Keratinocyte (primary cell): ENCODE measurements at regions not wholly inside any gene's neighbourhood (a gene's known extent, or its start where the extent isn't known, plus 50 kb on each side); places are given as distances from the start of the nearest gene placed in this dataset.

ENCODE experiments used
- CTCF ChIP-seq, 3 experiments: IDR thresholded peaks in 1 of 3; conservative IDR thresholded peaks in 1 of 3; optimal IDR thresholded peaks in 1 of 3; 2 replicates in 2 of 3; 3 replicates in 1 of 3; pipeline versions ENCODE3 to v1.5.1; 2011; ENCODE audit warnings: low read length in 3 of 3, mild to moderate bottlenecking in 3 of 3, moderate library complexity in 2 of 3, control low read depth in 1 of 3, inconsistent platforms in 1 of 3; ENCODE audit not compliant: insufficient read depth in 2 of 3; ENCODE audit errors: extremely low read depth in 1 of 3
- EZH2 ChIP-seq: IDR thresholded peaks from one replicate; pipeline ENCODE4 v1.6.1; 2012; ENCODE audit warnings: inconsistent platforms, mild to moderate bottlenecking, low read length, moderate library complexity

DNA sequence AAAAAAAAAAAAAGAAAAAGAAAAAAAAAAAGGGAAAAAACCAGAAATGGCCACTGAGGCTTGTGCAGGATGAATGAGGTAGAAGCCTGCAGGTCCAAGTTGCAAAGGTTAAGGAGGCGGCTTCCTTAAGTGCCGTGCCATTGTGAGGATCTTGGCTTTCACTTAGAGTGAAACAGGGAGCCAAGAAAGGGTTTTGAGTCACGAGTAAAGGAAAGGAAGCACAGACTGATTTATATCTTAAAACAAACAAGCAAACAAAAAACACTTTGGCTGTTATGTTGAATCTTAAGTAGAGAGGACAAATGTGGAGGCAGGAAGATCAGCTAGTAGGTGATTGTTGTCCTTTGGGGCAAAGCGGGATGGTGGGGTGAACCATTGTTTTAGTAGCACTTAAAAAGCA lies 749.7 kb upstream of the SOX11 start:
- TF ChIP-seq EZH2 = no peak
- no peak for TF ChIP-seq CTCF (optimal IDR thresholded peaks at IDR 0.05 in 1 of 3, IDR thresholded peaks at IDR 0.05 in 1 of 3, conservative IDR thresholded peaks at IDR 0.05 in 1 of 3; ENCODE audit: extremely low read depth in 1 of 3, insufficient read depth in 2 of 3, low read length in 3 of 3)
